HPDE6-E6E7 (cell line): ENCODE measurements at regions not wholly inside any gene's neighbourhood (a gene's known extent, or its start where the extent isn't known, plus 50 kb on each side); places are given as distances from the start of the nearest gene placed in this dataset.
"Not testable (repeated sequence)": the region's sequence is repeated elsewhere in the genome, so short reads cannot be mapped to it uniquely, and the experiment has no call there.

Experiments used
- DNase-seq: peaks from one replicate; pipeline ENCODE4 v3.0.0; 2011; ENCODE audit warnings: missing footprints; ENCODE audit errors: extremely low spot score

DNA sequence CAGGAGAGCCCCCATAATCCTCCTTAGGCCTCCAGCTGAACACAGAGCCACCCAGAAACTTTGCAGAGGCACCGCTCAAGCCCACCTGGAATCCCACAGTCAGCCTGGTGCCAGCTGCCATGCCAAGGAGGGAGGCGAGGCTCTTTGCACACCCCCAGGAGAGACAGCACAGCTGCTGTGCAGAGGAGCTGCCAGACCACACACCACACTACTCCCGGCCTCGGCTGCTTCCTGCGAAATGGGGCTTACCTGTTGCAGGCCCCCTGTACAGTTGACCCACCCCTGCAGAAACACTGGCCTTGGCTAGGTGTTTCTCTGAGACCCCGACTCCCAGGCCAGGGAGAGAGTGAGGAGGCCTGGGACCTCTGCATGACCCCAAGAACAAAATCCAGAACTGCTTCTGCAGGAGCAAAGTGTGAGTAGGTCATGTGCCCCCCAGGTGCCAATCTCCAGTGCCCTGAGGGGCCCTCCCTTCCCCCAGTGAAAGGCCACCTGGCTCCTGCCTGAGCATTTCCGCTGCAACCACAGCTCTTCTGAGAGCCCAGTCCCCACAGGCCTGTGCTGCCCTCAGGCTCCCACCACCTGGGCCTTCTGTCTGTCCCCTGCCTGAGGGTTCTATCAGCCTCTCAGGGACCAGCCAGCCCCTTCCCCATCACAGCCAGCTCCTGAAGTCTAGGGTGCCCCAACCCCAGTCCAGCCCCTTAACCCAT, 580.4 kb downstream of the UQCRFS1 start:
- no peak for DNase-seq

DNA sequence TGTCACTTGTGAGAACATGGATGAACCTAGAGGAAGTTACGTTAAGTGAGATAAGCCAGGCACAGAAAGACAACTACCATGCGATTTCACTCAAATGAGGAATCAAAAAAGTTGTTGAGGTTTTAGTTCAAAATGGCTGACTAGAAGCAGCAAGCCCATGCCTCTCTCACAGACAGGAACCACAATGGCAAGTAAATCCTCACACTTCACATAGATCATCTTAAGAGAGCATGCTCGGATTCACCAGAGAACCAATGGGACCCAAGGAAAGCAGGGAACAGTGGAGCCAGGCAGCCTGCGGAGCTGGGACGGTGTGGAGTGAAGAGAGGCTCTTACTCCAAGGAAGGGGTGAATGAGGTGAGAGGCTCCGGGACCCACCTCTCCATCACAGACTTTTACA, 581.0 kb downstream of the UQCRFS1 start:
- DNase-seq, result no peak

DNA sequence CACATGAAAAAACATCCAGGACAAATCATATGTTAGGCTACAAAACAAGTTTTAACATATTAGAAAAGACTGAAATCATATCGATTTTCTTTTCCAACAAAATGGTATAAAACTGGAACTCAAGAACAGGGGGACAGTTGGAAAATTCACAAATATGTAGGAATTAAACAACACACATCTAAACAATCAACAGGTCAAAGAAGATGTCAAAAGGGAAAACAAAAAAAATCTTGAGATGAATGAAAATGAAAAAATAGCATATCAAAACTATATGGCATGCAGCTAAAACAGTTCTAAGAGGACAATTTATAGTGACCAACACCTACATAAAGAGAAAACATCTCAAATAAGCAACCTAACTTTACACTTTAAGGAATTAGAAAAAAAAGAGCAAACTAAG, 585.3 kb downstream of the UQCRFS1 start:
- no peak for DNase-seq

DNA sequence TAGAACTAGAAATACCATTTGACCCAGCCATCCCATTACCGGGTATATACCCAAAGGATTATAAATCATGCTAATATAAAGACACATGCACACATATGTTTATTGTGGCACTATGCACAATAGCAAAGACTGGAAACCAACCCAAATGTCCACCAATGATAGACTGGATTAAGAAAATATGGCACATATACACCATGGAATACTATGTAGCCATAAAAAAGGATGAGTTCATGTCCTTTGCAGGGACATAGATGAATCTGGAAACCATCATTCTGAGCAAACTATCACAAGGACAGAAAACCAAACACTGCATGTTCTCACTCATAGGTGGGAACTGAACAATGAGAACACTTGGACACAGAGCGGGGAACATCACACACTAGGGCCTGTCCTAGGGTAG, 586.5 kb downstream of the UQCRFS1 start:
- not testable (repeated sequence) for DNase-seq

DNA sequence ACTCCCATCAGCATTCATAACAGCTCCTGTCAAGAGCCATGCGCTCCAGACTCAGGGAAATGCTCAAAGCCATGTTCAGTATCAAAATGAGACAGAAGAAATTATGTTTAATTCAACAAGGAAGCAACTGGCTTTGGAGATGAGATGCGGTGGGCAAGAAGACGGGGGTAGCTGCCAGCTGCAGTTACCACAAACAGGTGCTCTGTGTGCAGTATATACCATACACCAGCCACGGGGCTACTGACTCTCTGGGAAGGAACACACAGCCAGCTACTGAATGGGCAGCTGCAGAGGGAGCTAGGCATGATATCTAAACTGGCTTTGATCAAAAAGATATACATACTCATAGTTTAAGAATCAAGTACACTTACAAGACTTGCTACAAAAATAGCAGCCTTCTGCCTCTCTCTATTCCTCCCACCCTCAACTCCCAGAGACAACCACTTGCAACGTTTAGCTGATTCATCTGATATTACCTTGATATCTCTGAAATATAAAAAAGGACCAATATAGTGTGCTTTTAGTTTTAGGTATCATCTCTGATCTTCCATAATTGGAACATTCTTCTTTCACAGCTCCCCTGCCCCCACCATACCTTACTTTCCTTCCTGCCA, 593.0 kb downstream of the UQCRFS1 start:
- no peak for DNase-seq

DNA sequence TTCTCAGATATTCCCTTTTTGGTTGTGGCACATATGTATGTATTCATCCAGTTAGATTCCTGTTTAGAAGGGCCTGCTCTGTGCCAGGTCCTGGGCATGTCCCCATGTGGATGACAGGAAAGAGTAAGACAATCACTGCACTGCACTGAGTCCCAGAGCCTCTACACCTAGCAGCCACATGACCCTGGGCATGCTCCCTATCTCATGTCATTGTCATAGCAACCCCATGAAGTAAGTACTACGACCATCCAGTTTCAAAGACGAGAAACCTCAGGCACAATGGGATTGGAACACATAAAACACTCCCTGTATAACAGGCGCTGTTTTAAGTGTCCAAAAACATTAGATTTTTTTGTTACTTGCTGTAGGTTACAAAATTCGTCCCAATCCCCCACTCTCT, 594.4 kb downstream of the UQCRFS1 start:
- DNase-seq, result no peak

DNA sequence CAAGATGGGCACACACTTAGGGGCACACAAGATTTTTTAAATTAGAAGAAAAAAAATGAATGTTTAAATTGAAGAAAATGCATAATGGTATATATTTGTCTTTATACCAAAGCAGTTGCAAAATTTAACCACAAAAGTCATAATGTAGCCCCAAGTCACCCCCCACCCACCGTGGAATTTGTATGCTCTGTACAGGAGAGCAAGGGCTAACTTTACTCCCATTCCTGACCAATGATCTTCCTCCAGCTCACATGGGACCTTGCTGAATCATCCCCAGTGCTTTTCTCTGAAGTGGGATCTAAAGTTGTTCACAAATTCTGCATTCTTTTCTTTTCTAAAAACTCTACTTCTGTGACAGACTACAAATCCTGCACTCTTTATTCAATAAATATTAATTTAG, 597.0 kb downstream of the UQCRFS1 start:
- DNase-seq, result no peak

DNA sequence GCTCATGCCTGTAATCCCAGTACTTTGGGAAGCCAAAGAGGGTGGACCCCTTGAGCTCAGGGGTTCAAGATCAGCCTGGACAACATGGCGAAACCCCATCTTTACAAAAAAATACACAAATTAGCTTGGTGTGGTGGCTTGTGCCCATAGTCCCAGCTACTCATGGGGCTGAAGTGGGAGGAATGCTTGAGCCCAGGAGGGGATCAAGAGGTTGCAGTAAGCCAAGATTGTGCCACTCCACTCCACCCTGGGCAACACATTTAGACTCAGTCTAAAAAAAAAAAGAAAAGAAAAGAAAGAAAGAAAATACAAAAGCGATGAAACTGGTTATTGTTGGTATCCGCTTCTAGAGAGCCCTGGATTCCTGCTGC, 597.4 kb downstream of the UQCRFS1 start:
- no peak for DNase-seq

DNA sequence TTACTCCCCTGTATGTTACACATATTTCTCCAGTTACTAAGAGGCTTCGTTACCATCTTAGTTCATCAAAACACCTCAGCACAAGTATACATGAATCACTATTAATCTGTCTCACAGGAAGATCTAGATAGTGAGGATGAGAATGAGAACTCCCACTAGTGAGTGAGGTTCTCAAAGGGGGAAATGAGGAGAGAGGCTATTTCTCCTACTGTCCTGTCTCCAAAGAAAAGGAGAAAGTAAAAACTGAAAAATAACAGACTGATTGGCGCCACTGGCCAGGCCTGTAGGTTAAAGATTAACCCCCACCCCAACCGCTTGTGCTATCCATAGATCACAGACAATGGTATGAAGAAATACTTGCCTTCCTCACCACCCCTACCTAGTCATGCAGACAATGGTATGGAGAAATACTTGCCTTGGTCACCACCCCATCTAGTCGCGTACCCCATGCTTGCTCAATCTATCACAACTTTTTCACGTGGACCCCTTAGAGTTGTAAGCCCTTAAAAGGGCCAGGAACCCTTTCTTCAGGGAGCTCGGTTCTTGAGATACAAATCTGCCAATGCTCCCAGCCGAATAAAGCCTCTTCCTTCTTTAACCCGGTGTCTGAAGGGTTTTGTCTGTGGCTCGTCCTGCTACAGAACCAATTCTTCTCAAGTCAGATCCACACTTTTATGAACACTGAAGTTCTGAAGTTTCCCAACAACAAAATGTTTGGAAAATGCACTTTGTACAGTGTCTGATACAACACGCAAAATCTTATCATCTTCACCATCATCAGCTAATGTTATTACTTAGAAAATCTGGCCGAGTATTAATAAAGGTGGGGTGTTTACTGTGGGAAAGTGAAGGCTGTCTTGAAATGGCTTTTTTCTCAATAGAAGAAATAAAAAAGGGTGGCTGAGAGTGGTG, 598.1 kb downstream of the UQCRFS1 start:
- DNase-seq, result no peak

DNA sequence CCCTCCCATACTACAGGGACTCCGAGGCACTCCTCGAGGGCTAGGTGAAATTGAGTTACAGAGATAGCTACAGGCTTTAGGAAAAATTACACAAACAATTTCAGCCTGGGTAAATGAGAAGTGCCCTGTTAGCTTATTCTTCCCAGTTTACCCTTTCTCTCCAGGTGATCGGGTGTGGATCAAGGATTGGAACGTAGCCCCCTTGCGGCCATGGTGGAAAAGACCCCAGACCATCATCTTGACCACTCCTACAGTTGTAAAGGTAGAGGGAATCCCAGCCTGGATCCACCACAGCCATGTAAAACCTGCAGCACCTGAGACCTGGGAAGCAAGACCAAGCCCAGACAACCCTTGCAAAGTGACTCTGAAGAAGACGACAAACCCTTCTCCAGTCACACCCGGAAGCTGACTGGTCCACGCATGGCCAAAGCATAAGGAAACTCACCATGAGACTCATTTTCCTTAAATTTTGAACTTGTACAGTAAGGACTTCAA, 600.6 kb downstream of the UQCRFS1 start:
- DNase-seq, result no peak

DNA sequence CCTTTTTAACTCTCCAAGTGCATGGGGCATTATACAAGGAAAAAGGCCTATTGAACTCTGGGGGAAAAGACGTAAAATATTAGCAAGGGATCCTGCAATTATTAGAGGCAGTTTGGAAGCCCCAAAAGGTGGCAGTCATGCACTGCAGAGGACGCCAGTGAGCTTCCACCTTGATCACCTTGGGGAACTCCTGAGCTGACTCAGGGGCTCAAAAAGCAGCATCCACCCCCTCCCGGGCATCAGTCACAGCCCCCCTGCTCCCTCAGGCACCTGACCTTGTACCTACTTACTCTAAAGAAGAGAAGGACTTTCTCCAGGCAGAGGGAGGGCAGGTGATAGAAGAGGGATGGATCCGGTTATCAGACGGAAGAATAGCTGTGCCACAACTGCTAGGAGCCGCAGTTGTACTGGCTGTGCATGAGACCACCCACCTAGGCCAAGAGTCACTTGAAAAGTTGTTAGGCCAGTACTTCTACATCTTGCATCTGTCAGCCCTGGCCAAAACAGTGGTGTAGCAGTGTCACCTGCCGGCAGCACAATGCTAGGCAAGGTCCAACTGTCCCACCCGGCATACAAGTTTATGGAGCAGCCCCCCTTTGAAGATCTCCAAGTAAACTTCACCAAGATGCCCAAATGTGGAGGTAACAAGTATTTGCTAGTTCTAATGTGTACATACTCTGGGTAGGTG, 601.6 kb downstream of the UQCRFS1 start:
- not testable (repeated sequence) for DNase-seq

DNA sequence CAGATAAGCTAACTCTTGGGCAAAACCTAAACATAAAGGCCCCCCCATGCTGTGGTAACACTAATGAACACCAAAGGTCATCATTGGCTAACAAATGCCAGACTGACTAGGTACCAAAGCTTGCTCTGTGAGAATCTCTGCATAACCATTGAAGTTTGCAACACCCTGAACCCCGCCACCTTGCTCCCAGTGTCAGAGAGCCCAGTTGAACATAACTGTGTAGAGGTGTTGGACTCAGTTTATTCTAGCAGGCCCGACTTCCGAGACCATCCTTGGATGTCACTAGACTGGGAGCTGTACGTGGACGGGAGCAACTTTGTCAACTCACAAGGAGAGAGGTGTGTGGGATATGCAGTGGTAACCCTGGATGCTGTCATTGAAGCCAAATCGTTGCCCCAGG, 602.2 kb downstream of the UQCRFS1 start:
- no peak for DNase-seq

DNA sequence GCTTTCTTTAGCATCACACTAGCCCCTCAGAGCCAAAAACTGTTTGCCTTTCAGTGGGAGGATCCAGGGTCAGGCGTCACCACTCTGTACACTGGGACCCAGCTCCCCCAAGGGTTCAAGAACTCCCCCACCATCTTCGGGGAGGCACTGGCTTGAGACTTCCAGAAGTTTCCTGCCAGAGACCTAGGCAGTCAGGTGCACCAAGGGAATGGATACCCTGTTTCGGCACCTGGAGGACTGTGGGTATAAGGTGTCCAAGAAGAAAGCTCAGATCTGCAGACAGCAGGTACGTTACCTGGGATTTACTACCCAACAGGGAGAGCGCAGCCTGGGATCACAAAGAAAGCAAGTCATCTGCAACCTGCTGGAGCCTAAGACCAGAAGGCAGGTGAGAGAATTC, 603.0 kb downstream of the UQCRFS1 start:
- no peak for DNase-seq

DNA sequence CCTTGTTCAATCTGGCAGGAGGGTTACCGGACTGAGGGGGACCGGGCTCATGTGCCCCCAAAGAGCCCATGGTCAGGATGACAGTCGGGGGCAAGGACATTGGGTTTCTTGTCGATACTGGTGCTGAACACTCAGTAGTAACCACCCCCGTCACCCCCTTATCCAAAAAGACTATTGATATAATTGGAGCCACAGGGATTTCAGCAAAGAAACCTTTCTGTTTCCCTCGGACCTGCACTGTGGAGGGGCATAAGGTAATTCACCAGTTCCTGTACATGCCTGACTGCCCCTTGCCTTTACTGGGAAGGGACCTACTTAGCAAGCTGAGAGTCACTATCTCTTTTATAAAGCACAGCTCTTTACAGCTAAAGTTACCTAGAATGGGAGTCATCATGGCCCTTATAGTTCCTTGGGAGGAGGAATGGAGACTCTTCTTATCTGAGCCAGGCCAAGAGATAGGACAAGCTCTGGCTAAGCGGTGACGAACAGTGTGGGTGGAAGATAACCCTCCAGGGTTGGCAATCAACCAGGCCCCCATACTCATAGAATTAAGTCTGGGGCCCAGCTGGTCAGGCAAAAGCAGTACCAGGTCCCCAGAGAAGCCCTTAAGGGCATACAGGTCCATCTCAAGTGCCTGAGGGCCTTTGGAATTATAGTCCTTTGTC, 603.7 kb downstream of the UQCRFS1 start:
- DNase-seq, result no peak

DNA sequence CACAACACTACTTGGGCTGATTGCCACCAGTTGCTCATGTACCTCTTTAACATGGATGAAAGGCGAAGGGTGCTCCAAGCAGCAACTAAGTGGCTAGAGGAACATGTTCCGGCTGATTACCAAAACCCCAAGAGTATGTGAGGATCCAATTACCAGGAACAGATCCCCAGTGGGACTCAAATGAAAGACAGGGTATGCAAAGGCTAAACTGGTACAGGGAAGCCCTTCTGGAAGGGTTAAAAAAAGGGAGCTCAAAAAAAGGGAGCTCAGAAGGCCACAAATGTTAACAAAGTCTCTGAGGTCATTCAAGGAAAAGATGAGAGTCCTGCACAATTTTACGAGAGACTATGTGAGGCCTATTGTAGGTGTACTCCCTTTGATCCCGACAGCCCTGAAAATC, 604.7 kb downstream of the UQCRFS1 start:
- DNase-seq, result no peak

DNA sequence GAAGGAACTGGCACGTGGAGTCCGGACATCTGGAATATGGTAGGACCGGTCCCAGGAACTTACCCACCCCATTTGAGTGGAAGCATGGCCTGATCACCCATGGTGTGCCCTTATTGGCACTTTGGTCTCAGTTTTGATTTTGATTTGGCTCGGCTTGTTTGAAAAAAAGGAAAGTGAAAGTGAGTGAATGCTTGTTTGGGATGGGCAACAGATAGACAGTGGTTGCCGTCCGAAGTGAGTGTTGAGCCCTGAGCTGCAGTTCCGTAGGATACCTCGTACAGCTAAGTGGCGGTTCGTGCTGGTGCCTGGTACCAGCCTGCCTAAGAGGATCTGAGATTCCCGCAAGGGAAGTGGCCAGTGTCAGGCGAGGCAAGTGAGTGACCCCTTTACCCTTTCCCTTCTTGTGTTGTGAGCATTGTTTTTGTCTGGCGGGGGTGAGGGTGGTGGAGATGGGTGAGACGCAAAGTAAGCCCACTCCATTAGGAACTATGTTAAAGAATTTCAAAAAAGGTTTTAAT, 605.8 kb downstream of the UQCRFS1 start:
- DNase-seq, result no peak

DNA sequence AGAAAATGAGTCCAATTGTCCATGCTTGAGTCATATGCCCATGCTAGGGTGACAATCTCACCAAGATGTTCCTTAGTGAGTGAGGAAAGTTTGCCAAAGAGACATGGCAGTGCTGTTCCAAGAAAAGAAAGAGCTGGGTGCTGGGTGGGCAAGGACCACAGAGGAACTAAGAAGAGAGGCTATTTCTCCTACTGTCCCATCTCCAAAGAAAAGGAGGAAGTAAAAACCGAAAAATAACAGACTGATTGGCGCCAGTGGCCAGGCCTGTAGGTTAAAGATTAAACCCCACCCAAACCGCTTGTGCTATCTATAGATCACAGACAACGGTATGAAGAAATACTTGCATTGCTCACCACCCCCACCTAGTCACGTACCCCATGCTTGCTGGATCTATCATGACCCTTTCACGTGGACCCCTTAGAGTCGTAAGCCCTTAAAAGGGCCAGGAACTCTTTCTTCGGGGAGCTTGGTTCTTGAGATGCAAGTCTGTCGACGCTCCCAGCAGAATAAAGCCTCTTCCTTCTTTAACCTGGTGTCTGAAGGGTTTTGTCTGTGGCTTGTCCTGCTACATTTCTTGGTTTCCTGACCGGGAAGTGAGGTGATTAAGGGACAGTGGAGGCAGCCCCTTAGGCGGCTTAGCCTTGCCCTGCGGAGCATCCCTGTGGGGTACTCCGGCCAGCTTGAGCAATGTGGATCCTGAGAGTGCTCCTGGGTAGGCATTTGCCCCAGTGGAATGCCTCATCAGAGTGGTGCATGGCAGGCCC, 606.5 kb downstream of the UQCRFS1 start:
- DNase-seq, result no peak

DNA sequence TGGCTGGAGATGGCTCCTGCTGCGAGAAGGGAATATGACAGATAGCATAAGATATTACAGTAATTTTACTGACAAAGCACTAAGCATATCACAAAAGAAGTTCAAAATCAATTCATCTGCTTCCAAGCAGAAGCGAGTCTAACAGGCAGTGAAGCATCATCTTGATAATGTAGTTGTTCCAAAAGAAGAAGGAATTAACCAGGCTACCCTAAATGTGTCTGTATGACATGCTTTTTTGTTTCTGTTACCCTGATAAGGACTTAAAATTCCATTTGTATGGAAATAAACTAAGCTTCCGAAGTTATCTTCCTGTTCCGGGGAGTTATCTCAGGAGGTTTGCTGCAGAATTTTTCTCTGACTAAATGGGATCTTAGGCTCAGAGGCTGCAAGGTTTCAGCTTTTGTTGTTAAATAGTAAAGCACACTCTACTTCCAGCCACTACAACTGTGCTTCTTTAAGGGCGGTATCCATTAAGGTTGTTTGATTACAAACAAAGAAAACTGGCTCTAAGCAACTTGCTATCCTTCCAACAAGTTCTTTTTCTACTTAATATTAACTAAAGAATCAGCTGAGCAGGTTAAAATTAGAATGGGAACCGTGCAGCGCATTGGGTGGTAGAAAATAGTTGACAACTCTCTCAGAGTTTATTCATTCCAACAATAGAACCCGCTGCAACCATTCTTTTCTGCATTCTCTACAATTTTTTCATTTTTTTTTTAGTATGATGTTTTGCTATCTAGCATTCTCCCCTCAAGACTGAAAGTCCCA, 607.3 kb downstream of the UQCRFS1 start:
- no peak for DNase-seq

DNA sequence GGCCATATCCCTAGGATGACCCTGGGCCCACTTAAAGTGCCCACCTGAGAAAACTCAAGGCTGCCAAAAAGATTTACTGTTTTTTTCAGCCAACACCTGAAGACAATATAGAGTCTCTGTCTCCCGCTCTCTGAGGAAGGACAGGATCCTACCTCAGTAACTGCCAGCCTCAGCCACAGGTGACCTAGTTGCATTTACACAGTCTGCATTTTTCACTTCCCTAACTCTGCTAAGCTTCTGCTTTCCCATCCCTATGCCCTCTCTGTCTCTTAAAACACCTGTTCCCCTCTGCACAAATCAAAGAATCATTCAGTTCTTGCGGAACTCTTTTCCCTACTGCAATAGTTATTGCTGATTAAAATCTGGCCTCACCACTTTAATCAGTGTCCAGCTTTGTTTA, 609.5 kb downstream of the UQCRFS1 start:
- no peak for DNase-seq
